LNCAP (cell line): ENCODE measurements at regions not wholly inside any gene's neighbourhood (a gene's known extent, or its start where the extent isn't known, plus 50 kb on each side); places are given as distances from the start of the nearest gene placed in this dataset.

Experiments
- CTCF ChIP-seq: fragments of 450-650 bp; IDR thresholded peaks from 2 replicates; pipeline ENCODE4 v1.5.1; 2017; ENCODE audit warnings: mild to moderate bottlenecking

GRCh38 chr16:9481747-9482730 lies 390.6 kb downstream of the HAPSTR1 start:
- TF ChIP-seq CTCF, result no peak

- no peak for TF ChIP-seq CTCF
Measured at GRCh38 chr16:9484426-9484825, 393.0 kb downstream of the HAPSTR1 start.

GRCh38 chr16:9484881-9485280 lies 393.4 kb downstream of the HAPSTR1 start:
- TF ChIP-seq CTCF, result no peak

- no peak for TF ChIP-seq CTCF
Measured at GRCh38 chr16:9489835-9490467, 398.5 kb downstream of the HAPSTR1 start.

- TF ChIP-seq CTCF, result no peak
Measured at GRCh38 chr16:9495824-9496223, 404.4 kb downstream of the HAPSTR1 start.

GRCh38 chr16:9497750-9498149 lies 406.3 kb downstream of the HAPSTR1 start:
- TF ChIP-seq CTCF, result no peak

GRCh38 chr16:9499941-9500593 lies 408.6 kb downstream of the HAPSTR1 start:
- no peak for TF ChIP-seq CTCF
